ENCODE measurements at regions not wholly inside any gene's neighbourhood (a gene's known extent, or its start where the extent isn't known, plus 50 kb on each side); places are given as distances from the start of the nearest gene placed in this dataset.
"Not testable (repeated sequence)": the region's sequence is repeated elsewhere in the genome, so short reads cannot be mapped to it uniquely, and the experiment has no call there.

DNA sequence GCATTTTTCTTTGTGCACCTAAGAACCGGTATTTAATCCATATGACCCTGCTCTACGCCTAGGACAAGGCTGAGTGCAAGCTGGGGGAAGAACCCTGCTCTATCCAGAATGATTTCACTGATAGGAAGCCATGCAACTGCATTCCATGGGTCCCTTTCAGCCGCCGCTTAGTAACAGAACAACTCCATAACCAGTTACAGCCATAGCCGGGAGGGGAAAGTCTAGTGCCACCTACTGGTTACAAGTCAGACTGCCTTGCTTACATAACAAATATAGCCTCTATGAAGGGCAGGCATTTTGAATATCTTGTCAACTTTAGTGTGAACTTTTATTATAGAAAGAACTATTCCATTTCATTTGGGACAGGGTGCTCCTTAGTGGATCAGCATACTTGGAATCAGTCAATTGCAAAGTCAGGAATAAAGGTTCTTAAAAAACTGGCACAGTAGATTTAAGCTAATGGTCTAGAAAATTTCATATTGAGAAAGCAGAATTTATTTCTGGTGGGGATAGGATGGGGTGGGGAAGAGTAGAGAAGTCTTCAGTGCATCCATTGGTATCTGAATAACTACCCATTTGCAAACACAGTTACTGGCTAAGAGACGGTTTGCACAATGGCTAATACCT, 521.7 kb downstream of the ADRA2A start:
- peak; percentile 74 for DNase-seq (ENCODE audit: low spot score)

GRCh38 chr10:111599943-111600342, 523.1 kb downstream of the ADRA2A start:
- no peak for DNase-seq (ENCODE audit: low spot score)

DNA sequence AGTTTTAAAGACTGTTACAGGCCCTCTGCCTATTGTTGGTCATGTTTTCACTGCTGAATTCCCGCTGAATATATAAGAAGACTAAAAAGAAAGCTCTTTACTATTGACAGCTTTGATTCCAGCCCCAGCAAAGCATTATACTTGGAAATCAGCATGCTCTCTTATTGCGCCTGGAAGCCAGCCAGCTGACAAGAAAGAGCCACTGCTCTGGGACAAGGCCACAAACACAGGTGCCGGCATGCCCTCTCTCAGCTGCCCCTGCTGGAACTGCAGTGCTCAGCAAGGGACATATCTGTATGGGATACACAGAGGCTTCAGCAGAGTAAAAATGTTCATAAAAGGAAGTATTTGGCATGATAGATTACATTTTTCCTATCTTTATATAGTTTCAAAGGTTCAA, 523.9 kb downstream of the ADRA2A start:
- DNase-seq (ENCODE audit: low spot score), result no peak

DNA sequence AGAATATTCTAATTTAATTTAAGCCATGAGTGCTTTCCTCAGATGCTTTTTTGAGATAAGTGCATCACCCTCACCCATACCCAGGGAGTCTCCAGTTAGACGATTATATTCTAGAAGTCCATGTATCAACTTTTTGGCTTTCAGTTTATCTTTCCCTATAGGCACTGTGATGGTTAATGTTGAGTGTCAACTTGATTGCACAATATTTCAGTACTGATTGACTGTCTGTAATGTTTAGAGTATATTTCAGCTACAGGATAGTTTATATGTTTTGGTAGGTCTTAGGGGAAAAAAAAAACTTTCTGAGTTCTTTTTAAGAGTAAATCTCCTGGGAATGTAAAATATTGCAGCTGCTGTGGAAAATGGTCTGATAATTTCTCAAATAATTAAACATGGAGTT, 535.4 kb downstream of the ADRA2A start:
- no peak for DNase-seq (ENCODE audit: low spot score)

DNA sequence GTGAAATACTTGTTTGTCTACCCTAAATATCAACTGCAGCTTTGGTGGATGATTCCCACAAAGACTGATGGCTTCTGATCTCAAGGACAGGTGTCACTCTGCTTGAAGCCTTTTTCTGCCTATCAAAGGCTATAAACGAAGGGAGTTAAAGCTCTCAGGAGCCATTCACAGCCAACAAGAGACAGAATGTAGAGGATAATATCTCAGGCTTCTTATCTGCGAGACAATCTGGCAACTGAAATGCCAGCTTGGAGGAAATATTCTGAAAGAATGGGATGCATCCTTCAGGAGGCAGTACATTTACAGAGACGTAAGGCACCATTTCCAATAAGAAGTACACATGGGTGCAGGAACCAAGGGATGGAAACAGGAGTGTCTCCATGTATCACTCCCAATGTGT, 549.4 kb downstream of the GPAM start:
- DNase-seq (ENCODE audit: low spot score), result no peak

GRCh38 chr10:111646021-111646420, 537.5 kb downstream of the GPAM start:
- no peak for DNase-seq (ENCODE audit: low spot score)

DNA sequence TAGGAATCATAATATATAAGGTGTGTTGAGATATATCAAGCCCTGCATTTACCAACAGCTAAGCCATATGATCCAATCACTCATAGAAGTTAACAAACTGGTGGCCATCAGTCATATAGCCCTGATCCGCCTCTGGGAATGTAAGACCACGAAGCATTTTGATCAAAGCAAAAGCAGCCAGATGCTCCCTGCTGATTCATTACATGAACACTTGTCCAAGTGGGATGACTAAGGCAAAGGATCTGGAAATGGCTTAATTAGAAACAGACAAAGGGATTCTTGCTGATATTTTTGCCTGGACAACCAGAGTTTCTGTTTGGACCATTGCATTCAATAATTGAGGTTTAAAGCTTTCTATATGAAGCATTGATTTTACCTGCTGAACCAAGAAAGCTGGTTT, 535.5 kb downstream of the GPAM start:
- no peak for DNase-seq (ENCODE audit: low spot score)

DNA sequence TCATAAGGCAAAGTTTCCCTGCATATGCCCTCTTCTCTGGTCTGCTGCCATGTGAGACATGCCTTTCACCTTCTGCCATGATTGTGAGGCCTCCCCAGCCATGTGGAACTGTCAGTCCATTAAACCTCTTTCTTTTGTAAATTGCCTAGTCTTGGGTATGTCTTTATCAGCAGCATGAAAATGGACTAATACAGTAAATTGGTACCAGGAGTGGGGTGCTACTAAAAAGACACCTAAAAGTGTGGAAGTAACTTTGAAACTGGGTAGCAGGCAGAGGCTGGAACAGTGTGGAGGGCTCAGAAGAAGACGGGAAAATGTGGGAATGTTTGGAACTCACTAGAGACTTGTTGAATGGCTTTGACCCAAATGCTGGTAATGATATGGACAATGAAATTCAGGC, 534.5 kb downstream of the GPAM start:
- not testable (repeated sequence) for DNase-seq (ENCODE audit: low spot score)

DNA sequence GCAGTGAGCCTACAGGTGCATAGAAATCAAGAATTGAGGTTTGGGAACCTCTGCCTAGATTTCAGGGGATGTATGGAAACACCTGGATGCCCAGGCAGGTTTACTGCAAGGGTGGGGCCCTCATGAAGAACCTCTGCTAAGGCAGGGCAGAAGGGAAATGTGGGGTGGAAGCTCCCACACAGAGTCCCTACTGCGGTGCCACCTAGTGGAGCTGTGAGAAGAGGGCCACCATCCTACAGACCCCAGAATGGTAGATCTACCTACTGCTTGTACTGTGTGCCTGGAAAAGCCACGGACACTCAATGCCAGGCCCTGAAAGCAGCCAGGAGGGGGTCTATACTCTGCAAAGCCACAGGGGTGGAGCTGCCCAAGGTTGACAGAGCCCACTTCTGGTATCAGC, 533.5 kb downstream of the GPAM start:
- DNase-seq (ENCODE audit: low spot score), result no peak

DNA sequence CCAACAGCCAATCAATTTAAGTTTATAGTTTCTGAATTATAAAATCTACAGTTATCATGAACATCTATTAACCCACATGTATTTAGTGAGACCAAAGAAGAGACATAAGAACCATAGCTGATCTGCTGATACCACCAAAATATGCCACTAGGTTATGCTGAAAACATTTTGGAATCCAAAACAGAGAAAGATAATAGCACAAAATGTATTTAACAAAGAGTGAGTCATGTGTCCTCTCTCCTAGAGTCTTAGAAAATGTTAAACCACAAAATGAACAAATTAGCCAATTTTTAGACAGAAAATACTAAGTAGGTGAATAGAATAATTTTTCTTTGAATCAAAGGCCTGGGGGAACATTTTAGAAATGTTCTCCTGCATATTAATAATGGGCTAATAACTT, 527.5 kb downstream of the GPAM start:
- no peak for DNase-seq (ENCODE audit: low spot score)

DNA sequence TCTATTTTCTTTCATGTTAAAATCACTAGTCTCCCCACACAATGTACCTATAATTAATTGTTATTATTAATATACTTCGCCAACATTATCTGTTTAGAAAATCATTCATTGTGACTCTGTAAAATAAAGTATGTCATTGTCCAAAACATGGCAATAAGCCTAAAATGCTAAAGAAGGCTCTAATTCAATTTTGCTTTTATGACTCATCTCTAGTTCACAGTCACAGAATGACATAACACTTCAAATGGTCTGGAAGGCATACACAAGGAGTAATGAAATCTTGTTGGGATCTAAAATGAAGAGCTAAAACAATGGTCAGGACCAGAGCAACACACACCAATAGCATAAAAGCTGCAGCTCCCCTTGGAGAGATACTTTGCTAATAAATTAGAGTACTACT, 505.8 kb downstream of the GPAM start:
- no peak for DNase-seq (ENCODE audit: low spot score)

DNA sequence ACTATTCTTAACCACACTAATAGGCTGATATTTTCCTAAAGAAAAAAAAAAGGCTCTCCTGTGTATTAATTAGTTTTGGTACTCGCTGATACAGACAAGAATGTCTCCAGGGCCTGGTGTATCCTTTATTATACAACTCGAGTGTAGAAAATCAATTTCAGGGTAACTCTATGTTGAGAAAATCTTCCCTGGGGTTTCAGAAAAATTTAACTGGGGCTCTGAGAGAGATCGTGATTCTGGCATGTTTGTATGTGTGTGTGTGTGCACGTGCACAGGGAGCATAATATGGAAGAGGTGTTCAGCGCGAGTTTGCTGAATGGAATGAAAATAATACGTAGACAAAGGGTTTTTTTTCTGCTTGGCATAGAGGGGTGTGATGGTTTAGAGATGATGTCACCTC, 496.8 kb downstream of the GPAM start:
- no peak for DNase-seq (ENCODE audit: low spot score)

DNA sequence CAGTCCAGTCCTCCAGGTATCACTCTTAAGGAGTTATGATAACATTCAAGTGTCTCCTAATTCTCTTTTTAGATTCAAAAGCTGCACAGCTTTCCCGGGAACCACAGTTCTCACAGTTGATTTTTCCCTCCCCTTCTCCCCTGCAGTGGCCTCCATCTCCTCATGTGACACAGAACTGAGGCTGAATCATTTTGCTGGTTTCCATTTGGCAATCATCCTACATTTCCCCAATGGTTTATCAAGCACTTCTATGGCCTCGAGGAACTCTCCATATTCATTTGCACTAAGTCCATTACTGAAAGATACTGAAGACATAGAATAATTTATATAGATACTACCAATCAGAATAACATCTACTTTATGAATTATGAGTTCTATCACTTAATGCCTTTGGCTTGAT, 484.9 kb downstream of the GPAM start:
- DNase-seq (ENCODE audit: low spot score), result no peak

DNA sequence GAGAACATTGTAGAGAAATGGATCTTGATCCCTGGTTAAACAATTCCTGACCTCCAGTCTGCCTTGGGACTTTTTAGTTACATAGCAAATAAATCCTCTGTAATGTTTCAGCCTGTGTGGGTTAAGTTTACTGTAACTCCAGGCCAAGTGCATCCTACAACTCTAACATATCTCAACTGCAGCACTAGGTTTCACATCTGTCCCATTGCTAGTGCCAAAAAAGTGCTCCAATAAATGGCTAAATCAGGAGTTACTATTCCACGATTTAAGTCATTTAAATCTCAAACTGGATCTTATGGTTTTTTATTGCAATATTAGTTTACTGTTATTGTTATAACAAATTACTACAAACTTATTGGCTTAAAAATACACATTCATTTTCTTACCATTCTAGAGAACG, 479.6 kb downstream of the GPAM start:
- no peak for DNase-seq (ENCODE audit: low spot score)

- no peak for DNase-seq (ENCODE audit: low spot score)
Observed at GRCh38 chr10:111705021-111705420, 478.5 kb downstream of the GPAM start.

- no peak for DNase-seq (ENCODE audit: low spot score)
Observed at GRCh38 chr10:111706331-111706730, 477.2 kb downstream of the GPAM start.

GRCh38 chr10:111707076-111707475, 476.5 kb downstream of the GPAM start:
- no peak for DNase-seq (ENCODE audit: low spot score)

GRCh38 chr10:111709603-111710002, 474.0 kb downstream of the GPAM start:
- no peak for DNase-seq (ENCODE audit: low spot score)

GRCh38 chr10:111716032-111716431, 467.5 kb downstream of the GPAM start:
- DNase-seq (ENCODE audit: low spot score), result no peak

DNA sequence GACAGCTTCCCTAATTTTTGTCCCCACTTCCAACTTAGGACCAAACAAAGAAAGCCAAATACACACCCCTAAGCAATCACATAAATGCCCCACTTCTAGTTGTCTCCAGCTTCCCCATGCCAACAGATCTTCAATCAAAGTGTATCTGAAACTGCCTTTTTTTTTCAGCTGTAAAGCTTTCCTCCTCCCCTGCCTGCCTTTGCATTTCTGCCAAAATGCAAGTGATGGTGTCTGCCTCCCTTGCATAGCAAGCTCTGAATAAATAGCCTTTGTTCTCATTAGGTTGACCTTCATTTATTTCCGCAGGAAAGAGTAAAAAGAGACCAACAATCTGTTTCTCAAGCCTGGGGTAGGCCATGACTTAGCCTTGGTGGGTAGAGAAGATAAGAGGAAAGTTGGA, 459.4 kb downstream of the GPAM start:
- DNase-seq (ENCODE audit: low spot score), result no peak

DNA sequence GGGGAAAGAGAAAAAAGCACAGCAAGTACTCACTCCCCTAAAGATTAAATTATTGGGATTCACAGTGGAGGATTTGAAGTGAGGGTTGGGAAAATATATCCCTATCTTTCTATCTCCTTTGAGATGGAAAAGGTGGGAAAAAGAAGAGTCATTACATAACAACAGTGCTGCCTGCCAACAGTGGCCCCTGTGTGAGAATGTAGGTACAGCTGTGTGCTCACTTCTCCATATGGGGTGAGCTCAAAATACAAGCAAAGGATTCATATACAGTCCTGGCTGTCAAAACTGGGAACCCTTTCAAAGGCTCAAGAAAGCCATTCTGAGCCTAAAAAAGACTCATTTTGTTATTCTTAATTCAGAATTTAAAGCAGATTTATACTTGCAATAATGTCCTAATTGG, 458.5 kb downstream of the GPAM start:
- no peak for DNase-seq (ENCODE audit: low spot score)

- DNase-seq (ENCODE audit: low spot score), result no peak
Observed at GRCh38 chr10:111732166-111732785, 451.3 kb downstream of the GPAM start.

- no peak for DNase-seq (ENCODE audit: low spot score)
Observed at GRCh38 chr10:111739125-111739873, 444.3 kb downstream of the GPAM start.

DNA sequence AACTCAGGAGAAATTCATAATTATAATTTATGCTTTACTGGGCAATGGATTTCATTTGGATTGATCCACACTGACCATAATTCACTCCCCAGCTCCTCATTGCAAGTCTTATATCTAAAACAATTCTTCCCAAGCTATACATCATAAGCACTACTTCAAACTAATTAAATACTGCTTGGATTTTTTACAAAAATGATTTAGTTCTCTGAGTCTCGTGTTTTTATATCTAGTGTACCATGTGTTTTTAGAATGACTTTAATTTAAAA, 443.8 kb downstream of the GPAM start:
- no peak for DNase-seq (ENCODE audit: low spot score)

Measured in ecto neural progenitor cell (in vitro differentiated cells).